ENCODE measurements at regions not wholly inside any gene's neighbourhood (a gene's known extent, or its start where the extent isn't known, plus 50 kb on each side); places are given as distances from the start of the nearest gene placed in this dataset.

- TF ChIP-seq CTCF (IDR thresholded peaks at IDR 0.05) (no peak), POLR2A (IDR thresholded peaks at IDR 0.05) (no peak)
Observed at GRCh38 chr2:129080715-129081476, 762.2 kb upstream of the HS6ST1 start.

All from lower leg skin (tissue), 3 donors.